ENCODE measurements at regions not wholly inside any gene's neighbourhood (a gene's known extent, or its start where the extent isn't known, plus 50 kb on each side); places are given as distances from the start of the nearest gene placed in this dataset.

DNA sequence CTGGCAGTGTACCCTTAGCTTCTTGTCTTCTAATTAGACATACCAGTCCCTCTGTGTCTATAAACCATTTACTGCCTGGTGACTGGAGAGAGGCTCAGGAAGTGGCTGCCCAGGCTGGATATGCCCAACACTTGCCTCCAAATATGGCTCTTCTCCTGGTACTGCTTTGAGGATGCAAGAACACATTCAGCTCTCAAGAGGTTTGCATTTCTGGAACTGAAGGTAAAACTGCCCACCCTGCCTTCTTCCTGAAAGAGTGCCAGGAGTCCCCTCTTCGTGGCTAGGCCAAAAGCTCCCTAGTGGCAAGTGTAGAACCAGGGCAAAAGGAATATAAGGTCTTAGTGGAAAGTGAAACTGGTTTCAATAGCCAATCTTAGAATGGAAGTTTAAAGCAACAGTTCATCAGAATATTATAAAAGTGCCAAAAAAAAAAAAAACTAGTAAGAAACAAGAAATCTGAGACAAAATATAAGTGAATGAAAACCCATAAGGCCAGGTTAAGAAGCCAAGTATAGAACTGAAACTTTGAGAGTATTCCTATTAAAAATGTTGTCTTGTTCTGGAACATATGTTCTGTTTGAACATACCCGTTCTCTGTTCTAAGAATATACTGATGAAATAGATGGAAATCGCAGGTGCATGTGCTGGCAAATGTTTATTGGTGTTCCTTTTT, 77.2 kb upstream of the CTTNBP2NL start:
- TF ChIP-seq, protein P1, sequence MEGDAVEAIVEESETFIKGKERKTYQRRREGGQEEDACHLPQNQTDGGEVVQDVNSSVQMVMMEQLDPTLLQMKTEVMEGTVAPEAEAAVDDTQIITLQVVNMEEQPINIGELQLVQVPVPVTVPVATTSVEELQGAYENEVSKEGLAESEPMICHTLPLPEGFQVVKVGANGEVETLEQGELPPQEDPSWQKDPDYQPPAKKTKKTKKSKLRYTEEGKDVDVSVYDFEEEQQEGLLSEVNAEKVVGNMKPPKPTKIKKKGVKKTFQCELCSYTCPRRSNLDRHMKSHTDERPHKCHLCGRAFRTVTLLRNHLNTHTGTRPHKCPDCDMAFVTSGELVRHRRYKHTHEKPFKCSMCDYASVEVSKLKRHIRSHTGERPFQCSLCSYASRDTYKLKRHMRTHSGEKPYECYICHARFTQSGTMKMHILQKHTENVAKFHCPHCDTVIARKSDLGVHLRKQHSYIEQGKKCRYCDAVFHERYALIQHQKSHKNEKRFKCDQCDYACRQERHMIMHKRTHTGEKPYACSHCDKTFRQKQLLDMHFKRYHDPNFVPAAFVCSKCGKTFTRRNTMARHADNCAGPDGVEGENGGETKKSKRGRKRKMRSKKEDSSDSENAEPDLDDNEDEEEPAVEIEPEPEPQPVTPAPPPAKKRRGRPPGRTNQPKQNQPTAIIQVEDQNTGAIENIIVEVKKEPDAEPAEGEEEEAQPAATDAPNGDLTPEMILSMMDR (IDR thresholded peaks at IDR 0.05): no peak
- TF ChIP-seq POLR2A (IDR thresholded peaks at IDR 0.05) (no peak), EP300 (IDR thresholded peaks at IDR 0.05) (no peak)
